PFSK-1 (cell line): ENCODE measurements at regions not wholly inside any gene's neighbourhood (a gene's known extent, or its start where the extent isn't known, plus 50 kb on each side); places are given as distances from the start of the nearest gene placed in this dataset.

Experiments used
- POLR2AphosphoS5 ChIP-seq: IDR thresholded peaks from 2 replicates; pipeline ENCODE4 v1.6.1; 2012; ENCODE audit warnings: low read depth, mild to moderate bottlenecking, control low read depth, low read length, moderate library complexity
- SIN3A ChIP-seq: IDR thresholded peaks from 2 replicates; pipeline ENCODE4 v1.6.1; 2012; ENCODE audit warnings: mild to moderate bottlenecking, low read length, moderate library complexity, borderline replicate concordance; ENCODE audit not compliant: insufficient read depth
- TAF1 ChIP-seq: IDR thresholded peaks from 2 replicates; pipeline ENCODE4 v1.6.1; 2012; ENCODE audit warnings: low read length, control low read depth, borderline replicate concordance; ENCODE audit not compliant: insufficient read depth
- TF ChIP-seq, protein P1 (sequence below), 2 experiments: IDR thresholded peaks; 2 replicates each; pipeline versions ENCODE4 v1.6.1 to v1.8.0; 2011 to 2012; ENCODE audit warnings: low read depth in 2 of 2, low read length in 2 of 2, control low read depth in 1 of 2, inconsistent platforms in 1 of 2, mild to moderate bottlenecking in 1 of 2, moderate library complexity in 1 of 2; ENCODE audit not compliant: insufficient read depth in 1 of 2

GRCh38 chr9:120315154-120315553 lies 264.8 kb downstream of the CDK5RAP2 start:
- TF ChIP-seq, protein P1, sequence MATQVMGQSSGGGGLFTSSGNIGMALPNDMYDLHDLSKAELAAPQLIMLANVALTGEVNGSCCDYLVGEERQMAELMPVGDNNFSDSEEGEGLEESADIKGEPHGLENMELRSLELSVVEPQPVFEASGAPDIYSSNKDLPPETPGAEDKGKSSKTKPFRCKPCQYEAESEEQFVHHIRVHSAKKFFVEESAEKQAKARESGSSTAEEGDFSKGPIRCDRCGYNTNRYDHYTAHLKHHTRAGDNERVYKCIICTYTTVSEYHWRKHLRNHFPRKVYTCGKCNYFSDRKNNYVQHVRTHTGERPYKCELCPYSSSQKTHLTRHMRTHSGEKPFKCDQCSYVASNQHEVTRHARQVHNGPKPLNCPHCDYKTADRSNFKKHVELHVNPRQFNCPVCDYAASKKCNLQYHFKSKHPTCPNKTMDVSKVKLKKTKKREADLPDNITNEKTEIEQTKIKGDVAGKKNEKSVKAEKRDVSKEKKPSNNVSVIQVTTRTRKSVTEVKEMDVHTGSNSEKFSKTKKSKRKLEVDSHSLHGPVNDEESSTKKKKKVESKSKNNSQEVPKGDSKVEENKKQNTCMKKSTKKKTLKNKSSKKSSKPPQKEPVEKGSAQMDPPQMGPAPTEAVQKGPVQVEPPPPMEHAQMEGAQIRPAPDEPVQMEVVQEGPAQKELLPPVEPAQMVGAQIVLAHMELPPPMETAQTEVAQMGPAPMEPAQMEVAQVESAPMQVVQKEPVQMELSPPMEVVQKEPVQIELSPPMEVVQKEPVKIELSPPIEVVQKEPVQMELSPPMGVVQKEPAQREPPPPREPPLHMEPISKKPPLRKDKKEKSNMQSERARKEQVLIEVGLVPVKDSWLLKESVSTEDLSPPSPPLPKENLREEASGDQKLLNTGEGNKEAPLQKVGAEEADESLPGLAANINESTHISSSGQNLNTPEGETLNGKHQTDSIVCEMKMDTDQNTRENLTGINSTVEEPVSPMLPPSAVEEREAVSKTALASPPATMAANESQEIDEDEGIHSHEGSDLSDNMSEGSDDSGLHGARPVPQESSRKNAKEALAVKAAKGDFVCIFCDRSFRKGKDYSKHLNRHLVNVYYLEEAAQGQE (IDR thresholded peaks at IDR 0.05; ENCODE audit: insufficient read depth in 1 of 2, low read depth in 2 of 2, low read length in 2 of 2), result no peak
- TF ChIP-seq TAF1 (no peak), POLR2AphosphoS5 (no peak), SIN3A (no peak)
